SIG-M5 (cell line): ENCODE measurements at regions not wholly inside any gene's neighbourhood (a gene's known extent, or its start where the extent isn't known, plus 50 kb on each side); places are given as distances from the start of the nearest gene placed in this dataset.

Source experiments
- DNase-seq: peaks from one replicate; lab custom pipeline; 2025; lab: John Stamatoyannopoulos, UW

GRCh38 chr1:94592571-94592920, 51.0 kb upstream of the F3 start:
- no peak for DNase-seq

- no peak for DNase-seq
Measured at GRCh38 chr1:94591823-94592570, 50.4 kb upstream of the F3 start.
